Fibroblast of villous mesenchyme (primary cell): ENCODE measurements at regions not wholly inside any gene's neighbourhood (a gene's known extent, or its start where the extent isn't known, plus 50 kb on each side); places are given as distances from the start of the nearest gene placed in this dataset.

Source experiments
- DNase-seq: peaks from one replicate; pipeline ENCODE4 v3.0.0-alpha.2; 2010; ENCODE audit warnings: low read depth
- H3K4me3 ChIP-seq: 2 replicates; pipeline ENCODE4 v1.5.1; 2011; ENCODE audit warnings: low read depth, mild to moderate bottlenecking, low read length
- CTCF ChIP-seq: IDR thresholded peaks from 2 replicates; pipeline ENCODE4 v1.5.1; 2012; ENCODE audit warnings: low read depth, mild to moderate bottlenecking, low read length; ENCODE audit not compliant: insufficient read depth

GRCh38 chr13:86066611-86067365 is 267.6 kb upstream of the SLITRK6 start:
- DNase-seq: no peak
- no peak for TF ChIP-seq CTCF
- no peak overlapping the region for H3K4me3 ChIP-seq

DNA sequence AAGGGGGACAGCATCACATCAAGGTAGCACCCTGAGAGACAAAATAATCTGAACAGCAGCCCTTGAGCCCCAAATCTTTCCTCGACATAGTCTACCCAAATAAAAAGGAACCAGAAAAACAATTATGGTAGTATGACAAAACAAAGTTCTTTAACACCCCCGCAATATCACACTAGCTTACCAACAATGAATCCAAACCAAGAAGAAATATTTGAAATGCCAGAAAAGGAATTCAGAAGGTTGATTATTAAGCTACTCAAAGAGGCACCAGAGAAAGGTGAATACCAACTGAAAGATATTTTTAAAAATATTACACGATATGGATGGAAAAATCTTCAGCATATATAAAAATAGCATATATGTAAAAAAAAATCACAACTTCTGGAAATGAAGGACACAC is 252.9 kb upstream of the SLITRK6 start:
- DNase-seq: no peak
- no peak for TF ChIP-seq CTCF
- H3K4me3 ChIP-seq: no peak overlapping the region

DNA sequence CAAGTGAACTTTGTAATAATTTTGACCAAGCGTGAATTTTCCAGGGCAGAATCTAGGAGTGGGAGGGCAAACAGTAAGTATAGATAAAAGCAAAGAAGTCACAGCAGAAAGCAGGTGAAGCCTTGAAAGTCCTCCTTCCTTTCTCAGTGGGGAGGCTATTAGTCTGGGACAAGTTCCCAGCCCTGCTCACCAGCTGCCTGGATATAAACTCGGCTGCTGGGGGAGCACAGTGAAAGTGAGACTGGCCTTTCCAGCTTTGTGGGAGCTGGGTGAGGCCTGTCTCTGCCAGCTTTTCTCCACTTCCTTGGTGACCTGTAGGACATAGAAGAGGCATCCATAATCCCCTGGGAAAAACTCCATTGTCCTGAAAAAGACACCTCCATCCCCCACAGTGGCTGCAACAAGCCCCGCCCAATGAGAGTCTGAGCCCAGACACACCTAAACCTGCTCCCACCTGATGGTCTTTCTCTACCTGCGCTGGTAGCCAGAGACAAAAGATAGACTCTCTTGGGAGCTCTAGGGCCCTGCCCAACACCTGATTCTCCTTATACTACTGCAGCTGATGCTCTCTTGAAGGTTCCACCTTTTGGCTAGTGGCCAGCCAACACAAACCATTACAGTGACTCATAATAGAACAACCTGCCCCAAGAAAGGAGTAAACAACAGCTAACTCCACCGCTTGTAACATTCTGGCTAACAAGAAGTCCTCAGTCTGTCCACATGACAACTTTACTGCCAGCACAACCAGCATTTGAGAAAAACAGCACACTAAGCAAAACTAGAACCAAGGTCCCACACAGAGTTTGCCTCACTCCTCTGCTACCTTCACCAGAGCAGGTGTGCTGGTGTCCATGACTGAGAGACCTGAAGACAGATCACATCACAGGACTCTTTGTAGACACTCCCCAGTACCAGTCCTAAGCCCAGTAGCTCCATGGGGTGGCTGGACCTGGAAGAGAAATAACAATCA is 252.2 kb upstream of the SLITRK6 start:
- DNase-seq: no peak
- no peak overlapping the region for H3K4me3 ChIP-seq
- TF ChIP-seq CTCF: no peak

GRCh38 chr13:86038490-86038889 is 239.3 kb upstream of the SLITRK6 start:
- DNase-seq: no peak
- no peak for TF ChIP-seq CTCF
- no peak overlapping the region for H3K4me3 ChIP-seq

- TF ChIP-seq CTCF: no peak
- no peak overlapping the region for H3K4me3 ChIP-seq
- DNase-seq: peak; percentile 1
These were observed 221.3 kb upstream of the SLITRK6 start for GRCh38 chr13:86020351-86021002.

GRCh38 chr13:86006317-86006716 is 207.1 kb upstream of the SLITRK6 start:
- no peak for DNase-seq
- H3K4me3 ChIP-seq: no peak overlapping the region
- TF ChIP-seq CTCF: no peak
